SK-N-SH treated with all-trans-retinoic acid at 6 μM for 48 hours (cell line): ENCODE measurements at regions not wholly inside any gene's neighbourhood (a gene's known extent, or its start where the extent isn't known, plus 50 kb on each side); places are given as distances from the start of the nearest gene placed in this dataset.

ENCODE experiments used
- ATAC-seq: fragments of 200-7000 bp; cut with Tn5 transposase; 3 replicates; pipeline ENCODE4 v1.9.1; 2020; ENCODE audit warnings: mild to moderate bottlenecking, moderate library complexity
- ARNTL ChIP-seq: fragments of 450-650 bp; formaldehyde crosslinking; IDR thresholded peaks from 2 replicates; pipeline ENCODE4 v1.5.0; 2020; ENCODE audit warnings: low read depth, mild to moderate bottlenecking, moderate library complexity, borderline replicate concordance
- BACH2 ChIP-seq: fragments of 250-450 bp; sonication (Bioruptor Pico); IDR thresholded peaks from 2 replicates; pipeline ENCODE4 v1.9.0; 2021; ENCODE audit warnings: mild to moderate bottlenecking, borderline replicate concordance
- CSDC2 ChIP-seq: fragments of 250-450 bp; sonication (Bioruptor Pico); IDR thresholded peaks from 2 replicates; pipeline ENCODE4 v1.5.0; 2020; ENCODE audit warnings: mild to moderate bottlenecking, moderate library complexity
- CSRNP3 ChIP-seq: fragments of 250-450 bp; sonication (Bioruptor Pico); IDR thresholded peaks from 2 replicates; pipeline ENCODE4 v1.5.1; 2021; ENCODE audit warnings: mild to moderate bottlenecking, moderate library complexity
- ESRRG ChIP-seq: fragments of 250-450 bp; sonication (Bioruptor Pico); IDR thresholded peaks from 2 replicates; pipeline ENCODE4 v1.6.1; 2021; ENCODE audit warnings: mild to moderate bottlenecking
- ISL1 ChIP-seq: fragments of 250-450 bp; sonication (Bioruptor Pico); IDR thresholded peaks from 2 replicates; pipeline ENCODE4 v2.1.2; 2022; ENCODE audit warnings: mild to moderate bottlenecking, moderate library complexity
- OSR1 ChIP-seq: fragments of 250-450 bp; sonication (Bioruptor Pico); IDR thresholded peaks from 2 replicates; pipeline ENCODE4 v1.8.0; 2022; ENCODE audit warnings: moderate library complexity, mild to moderate bottlenecking, inconsistent platforms
- PATZ1 ChIP-seq: fragments of 250-450 bp; sonication (Bioruptor Pico); IDR thresholded peaks from 2 replicates; pipeline ENCODE4 v1.8.0; 2020; ENCODE audit warnings: mild to moderate bottlenecking, moderate library complexity, borderline replicate concordance
- PPARA ChIP-seq: fragments of 250-450 bp; sonication (Bioruptor Pico); IDR thresholded peaks from 2 replicates; pipeline ENCODE4 v1.5.0; 2020; ENCODE audit warnings: mild to moderate bottlenecking, borderline replicate concordance
- RARB ChIP-seq: fragments of 250-450 bp; sonication (Bioruptor Pico); IDR thresholded peaks from 2 replicates; pipeline ENCODE4 v1.8.0; 2021; ENCODE audit warnings: mild to moderate bottlenecking, moderate library complexity
- TCF4 ChIP-seq: fragments of 250-450 bp; sonication (Bioruptor Pico); IDR thresholded peaks from 2 replicates; pipeline ENCODE4 v1.8.0; 2021; ENCODE audit warnings: mild to moderate bottlenecking, moderate library complexity, borderline replicate concordance
- TOX ChIP-seq: fragments of 250-450 bp; sonication (Bioruptor Pico); IDR thresholded peaks from 2 replicates; pipeline ENCODE4 v1.8.0; 2021; ENCODE audit warnings: mild to moderate bottlenecking, moderate library complexity, borderline replicate concordance
- ZC3H10 ChIP-seq: fragments of 250-450 bp; sonication (Bioruptor Pico); IDR thresholded peaks from 2 replicates; pipeline ENCODE4 v1.5.1; 2021; ENCODE audit warnings: mild to moderate bottlenecking, moderate library complexity
- ZFP3 ChIP-seq: fragments of 250-450 bp; sonication (Bioruptor Pico); IDR thresholded peaks from 2 replicates; pipeline ENCODE4 v1.5.0; 2020; ENCODE audit warnings: mild to moderate bottlenecking, moderate library complexity
- ZFP30 ChIP-seq: fragments of 450-650 bp; formaldehyde crosslinking; IDR thresholded peaks from 2 replicates; pipeline ENCODE4 v1.5.0; 2022; ENCODE audit warnings: mild to moderate bottlenecking, moderate library complexity
- ZNF565 ChIP-seq: fragments of 450-650 bp; formaldehyde crosslinking; conservative IDR thresholded peaks from 2 replicates; pipeline ENCODE4 v1.5.0; 2020; ENCODE audit warnings: low read depth, mild to moderate bottlenecking, moderate library complexity
- ZNF70 ChIP-seq: fragments of 450-650 bp; formaldehyde crosslinking; IDR thresholded peaks from 2 replicates; pipeline ENCODE4 v1.5.0; 2020; ENCODE audit warnings: mild to moderate bottlenecking, moderate library complexity
- TF ChIP-seq, protein P1 (sequence below): fragments of 250-450 bp; sonication (Bioruptor Pico); IDR thresholded peaks from 2 replicates; pipeline ENCODE4 v1.5.0; 2020; ENCODE audit warnings: mild to moderate bottlenecking, moderate library complexity
- TF ChIP-seq, protein P2 (sequence below): fragments of 250-450 bp; sonication (Bioruptor Pico); IDR thresholded peaks from 2 replicates; pipeline ENCODE4 v1.8.0; 2021; ENCODE audit warnings: low read depth, mild to moderate bottlenecking, moderate library complexity, borderline replicate concordance
- TF ChIP-seq, protein P3 (sequence below): fragments of 250-450 bp; sonication (Bioruptor Pico); IDR thresholded peaks from 2 replicates; pipeline ENCODE4 v1.5.1; 2020; ENCODE audit warnings: low read depth, mild to moderate bottlenecking, moderate library complexity

DNA sequence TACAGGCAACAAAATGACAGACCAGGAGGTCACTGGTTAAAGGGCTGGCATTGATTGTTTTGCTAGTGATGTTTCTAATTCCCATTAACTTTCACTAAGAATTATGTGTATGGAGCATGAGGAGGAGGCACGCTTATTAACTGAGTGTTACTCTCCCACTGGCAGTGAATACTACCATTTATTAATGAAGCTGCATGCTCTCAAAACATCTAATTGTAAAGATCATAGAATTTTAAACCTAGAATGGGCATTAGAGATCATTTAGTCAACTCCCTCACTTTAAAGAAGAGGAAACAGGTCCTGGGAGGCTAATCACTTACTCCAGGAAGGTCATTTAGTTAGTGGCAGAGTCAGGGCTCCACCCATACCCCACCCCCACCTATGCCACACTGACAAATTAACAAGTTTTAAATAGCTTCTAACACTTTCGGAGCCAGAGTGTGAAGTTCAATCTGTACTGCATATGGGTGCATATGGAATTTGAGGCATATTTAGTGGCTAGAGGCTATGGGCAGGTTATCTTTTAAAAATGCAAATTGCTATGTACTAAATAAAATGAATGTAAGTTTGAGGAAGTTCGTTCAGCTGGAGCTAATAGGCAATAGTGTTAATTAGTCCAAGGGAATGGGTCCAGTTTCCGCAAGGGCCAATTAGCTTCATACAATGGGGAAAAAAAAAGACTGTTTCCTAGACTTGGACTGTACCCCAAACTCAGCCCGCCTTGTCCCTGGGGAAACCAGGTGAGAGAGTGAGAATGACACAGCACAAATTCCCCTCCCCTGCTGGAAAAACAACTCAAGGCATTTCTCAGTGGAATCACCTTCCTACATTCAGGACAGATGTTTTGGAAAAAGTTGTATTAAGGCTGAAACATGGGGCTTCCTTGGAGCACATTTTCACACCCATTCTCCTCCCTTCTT is 178.8 kb downstream of the ICOS start:
- TF ChIP-seq ISL1 (CRISPR knock-in tag) (no peak), TCF4 (CRISPR knock-in tag) (no peak), OSR1 (CRISPR knock-in tag) (no peak), ZC3H10 (CRISPR knock-in tag) (no peak)
- TF ChIP-seq, protein P1, sequence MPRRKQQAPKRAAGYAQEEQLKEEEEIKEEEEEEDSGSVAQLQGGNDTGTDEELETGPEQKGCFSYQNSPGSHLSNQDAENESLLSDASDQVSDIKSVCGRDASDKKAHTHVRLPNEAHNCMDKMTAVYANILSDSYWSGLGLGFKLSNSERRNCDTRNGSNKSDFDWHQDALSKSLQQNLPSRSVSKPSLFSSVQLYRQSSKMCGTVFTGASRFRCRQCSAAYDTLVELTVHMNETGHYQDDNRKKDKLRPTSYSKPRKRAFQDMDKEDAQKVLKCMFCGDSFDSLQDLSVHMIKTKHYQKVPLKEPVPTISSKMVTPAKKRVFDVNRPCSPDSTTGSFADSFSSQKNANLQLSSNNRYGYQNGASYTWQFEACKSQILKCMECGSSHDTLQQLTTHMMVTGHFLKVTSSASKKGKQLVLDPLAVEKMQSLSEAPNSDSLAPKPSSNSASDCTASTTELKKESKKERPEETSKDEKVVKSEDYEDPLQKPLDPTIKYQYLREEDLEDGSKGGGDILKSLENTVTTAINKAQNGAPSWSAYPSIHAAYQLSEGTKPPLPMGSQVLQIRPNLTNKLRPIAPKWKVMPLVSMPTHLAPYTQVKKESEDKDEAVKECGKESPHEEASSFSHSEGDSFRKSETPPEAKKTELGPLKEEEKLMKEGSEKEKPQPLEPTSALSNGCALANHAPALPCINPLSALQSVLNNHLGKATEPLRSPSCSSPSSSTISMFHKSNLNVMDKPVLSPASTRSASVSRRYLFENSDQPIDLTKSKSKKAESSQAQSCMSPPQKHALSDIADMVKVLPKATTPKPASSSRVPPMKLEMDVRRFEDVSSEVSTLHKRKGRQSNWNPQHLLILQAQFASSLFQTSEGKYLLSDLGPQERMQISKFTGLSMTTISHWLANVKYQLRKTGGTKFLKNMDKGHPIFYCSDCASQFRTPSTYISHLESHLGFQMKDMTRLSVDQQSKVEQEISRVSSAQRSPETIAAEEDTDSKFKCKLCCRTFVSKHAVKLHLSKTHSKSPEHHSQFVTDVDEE = no peak
- TF ChIP-seq, all 23 proteins: peak for 0
- ATAC-seq = no peak

DNA sequence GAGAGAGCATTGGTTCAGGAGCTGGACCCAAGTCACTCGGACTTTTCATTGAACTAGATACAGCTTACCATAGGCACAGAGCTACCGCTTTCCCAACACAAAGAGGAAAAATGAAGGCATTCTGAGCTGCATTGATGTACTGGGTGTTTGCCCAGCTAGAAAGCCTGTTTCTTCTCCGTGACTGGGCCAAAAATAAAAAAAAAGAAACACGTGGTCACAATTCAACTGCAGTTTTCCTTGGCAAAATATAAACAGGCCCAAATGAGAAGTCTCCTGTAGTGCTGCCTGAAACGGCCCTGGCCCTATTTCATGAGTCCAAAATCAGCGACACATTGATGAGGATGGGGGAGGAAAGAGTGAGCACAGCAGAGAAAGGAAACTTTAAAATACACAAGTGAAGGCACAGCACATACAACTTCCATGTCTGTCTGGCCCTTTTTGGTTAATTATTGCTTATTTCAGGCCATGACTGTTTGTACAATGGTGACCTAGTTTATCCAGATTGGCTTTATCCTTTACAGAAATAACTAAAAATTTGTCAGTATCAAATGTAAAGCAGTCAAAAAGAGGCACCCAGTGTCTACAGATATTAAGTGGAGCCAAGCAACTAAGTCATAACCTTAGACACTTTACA is 179.7 kb downstream of the ICOS start:
- TF ChIP-seq TOX = no peak
- TF ChIP-seq ZFP3 (CRISPR knock-in tag) = no peak
- TF ChIP-seq ZNF565 = no peak
- TF ChIP-seq CSDC2 = no peak
- TF ChIP-seq, protein P2, sequence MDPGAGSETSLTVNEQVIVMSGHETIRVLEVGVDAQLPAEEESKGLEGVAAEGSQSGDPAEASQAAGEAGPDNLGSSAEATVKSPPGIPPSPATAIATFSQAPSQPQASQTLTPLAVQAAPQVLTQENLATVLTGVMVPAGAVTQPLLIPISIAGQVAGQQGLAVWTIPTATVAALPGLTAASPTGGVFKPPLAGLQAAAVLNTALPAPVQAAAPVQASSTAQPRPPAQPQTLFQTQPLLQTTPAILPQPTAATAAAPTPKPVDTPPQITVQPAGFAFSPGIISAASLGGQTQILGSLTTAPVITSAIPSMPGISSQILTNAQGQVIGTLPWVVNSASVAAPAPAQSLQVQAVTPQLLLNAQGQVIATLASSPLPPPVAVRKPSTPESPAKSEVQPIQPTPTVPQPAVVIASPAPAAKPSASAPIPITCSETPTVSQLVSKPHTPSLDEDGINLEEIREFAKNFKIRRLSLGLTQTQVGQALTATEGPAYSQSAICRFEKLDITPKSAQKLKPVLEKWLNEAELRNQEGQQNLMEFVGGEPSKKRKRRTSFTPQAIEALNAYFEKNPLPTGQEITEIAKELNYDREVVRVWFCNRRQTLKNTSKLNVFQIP (CRISPR knock-in tag) = no peak
- TF ChIP-seq PATZ1 (CRISPR knock-in tag) = no peak
- TF ChIP-seq PPARA (CRISPR knock-in tag) = no peak
- no peak for TF ChIP-seq ISL1 (CRISPR knock-in tag)
- TF ChIP-seq ARNTL (CRISPR knock-in tag) = no peak
- TF ChIP-seq, protein P3, sequence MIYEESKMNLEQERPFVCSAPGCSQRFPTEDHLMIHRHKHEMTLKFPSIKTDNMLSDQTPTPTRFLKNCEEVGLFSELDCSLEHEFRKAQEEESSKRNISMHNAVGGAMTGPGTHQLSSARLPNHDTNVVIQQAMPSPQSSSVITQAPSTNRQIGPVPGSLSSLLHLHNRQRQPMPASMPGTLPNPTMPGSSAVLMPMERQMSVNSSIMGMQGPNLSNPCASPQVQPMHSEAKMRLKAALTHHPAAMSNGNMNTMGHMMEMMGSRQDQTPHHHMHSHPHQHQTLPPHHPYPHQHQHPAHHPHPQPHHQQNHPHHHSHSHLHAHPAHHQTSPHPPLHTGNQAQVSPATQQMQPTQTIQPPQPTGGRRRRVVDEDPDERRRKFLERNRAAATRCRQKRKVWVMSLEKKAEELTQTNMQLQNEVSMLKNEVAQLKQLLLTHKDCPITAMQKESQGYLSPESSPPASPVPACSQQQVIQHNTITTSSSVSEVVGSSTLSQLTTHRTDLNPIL (CRISPR knock-in tag) = no peak
- TF ChIP-seq ZNF70 (CRISPR knock-in tag) = no peak
- TF ChIP-seq BACH2 = no peak
- TF ChIP-seq ZFP30 = no peak
- TF ChIP-seq CSRNP3 (CRISPR knock-in tag) = no peak
- TF ChIP-seq, protein P1 = no peak
- no peak for TF ChIP-seq ESRRG (CRISPR knock-in tag)
- TF ChIP-seq RARB = no peak

More for the DNA sequence above, 179.7 kb downstream of the ICOS start:
- ATAC-seq = no peak
